C4-2B (cell line): ENCODE measurements at regions not wholly inside any gene's neighbourhood (a gene's known extent, or its start where the extent isn't known, plus 50 kb on each side); places are given as distances from the start of the nearest gene placed in this dataset.

Experiments
- ZFX ChIP-seq: fragments of 450-650 bp; IDR thresholded peaks from 2 replicates; pipeline ENCODE4 v1.6.1; 2017
- TF ChIP-seq, protein P1 (sequence below): fragments of 450-650 bp; conservative IDR thresholded peaks from 2 replicates; pipeline ENCODE4 v1.5.1; 2017; ENCODE audit warnings: mild to moderate bottlenecking

GRCh38 chr20:53666144-53666543 lies 72.5 kb upstream of the ZNF217 start:
- TF ChIP-seq, protein P1, sequence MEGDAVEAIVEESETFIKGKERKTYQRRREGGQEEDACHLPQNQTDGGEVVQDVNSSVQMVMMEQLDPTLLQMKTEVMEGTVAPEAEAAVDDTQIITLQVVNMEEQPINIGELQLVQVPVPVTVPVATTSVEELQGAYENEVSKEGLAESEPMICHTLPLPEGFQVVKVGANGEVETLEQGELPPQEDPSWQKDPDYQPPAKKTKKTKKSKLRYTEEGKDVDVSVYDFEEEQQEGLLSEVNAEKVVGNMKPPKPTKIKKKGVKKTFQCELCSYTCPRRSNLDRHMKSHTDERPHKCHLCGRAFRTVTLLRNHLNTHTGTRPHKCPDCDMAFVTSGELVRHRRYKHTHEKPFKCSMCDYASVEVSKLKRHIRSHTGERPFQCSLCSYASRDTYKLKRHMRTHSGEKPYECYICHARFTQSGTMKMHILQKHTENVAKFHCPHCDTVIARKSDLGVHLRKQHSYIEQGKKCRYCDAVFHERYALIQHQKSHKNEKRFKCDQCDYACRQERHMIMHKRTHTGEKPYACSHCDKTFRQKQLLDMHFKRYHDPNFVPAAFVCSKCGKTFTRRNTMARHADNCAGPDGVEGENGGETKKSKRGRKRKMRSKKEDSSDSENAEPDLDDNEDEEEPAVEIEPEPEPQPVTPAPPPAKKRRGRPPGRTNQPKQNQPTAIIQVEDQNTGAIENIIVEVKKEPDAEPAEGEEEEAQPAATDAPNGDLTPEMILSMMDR, result no peak
- no peak for TF ChIP-seq ZFX
